ENCODE measurements at regions not wholly inside any gene's neighbourhood (a gene's known extent, or its start where the extent isn't known, plus 50 kb on each side); places are given as distances from the start of the nearest gene placed in this dataset.

GRCh38 chr2:12259493-12259892, 457.2 kb upstream of the TRIB2 start:
- TF ChIP-seq CTCF (IDR thresholded peaks at IDR 0.05; ENCODE audit: extremely low read depth, low read depth, low read length), result no peak

GRCh38 chr2:12261986-12262680, 454.6 kb upstream of the TRIB2 start:
- H3K4me2 ChIP-seq (ENCODE audit: insufficient read depth, low read length), result no peak overlapping the region
- H3K27me3 ChIP-seq (ENCODE audit: insufficient read depth, low read length), result no peaks in the 10 kb centered on the region
- no peaks in the 10 kb centered on the region for H3K36me3 ChIP-seq (ENCODE audit: insufficient read depth, low read length)
- no peak overlapping the region for H3K4me3 ChIP-seq (ENCODE audit: insufficient read depth, low read length)
- no peak for DNase-seq (ENCODE audit: insufficient read length, low spot score, missing footprints)
- no peak overlapping the region for H3K27ac ChIP-seq (ENCODE audit: low read depth, low read length)
- H3K4me1 ChIP-seq (ENCODE audit: insufficient read depth, low read length), result peaks cover 14% of the 10 kb centered on the region
- no peak for TF ChIP-seq CTCF (IDR thresholded peaks at IDR 0.05; ENCODE audit: extremely low read depth, low read depth, low read length)
- no peaks in the 10 kb centered on the region for H3K9me3 ChIP-seq (ENCODE audit: low read depth, low read length)
- H2AFZ ChIP-seq (ENCODE audit: low read length), result peak overlapping the region; percentile 0
- H3K79me2 ChIP-seq (ENCODE audit: insufficient read depth, low read length), result no peaks in the 10 kb centered on the region
- no peaks in the 10 kb centered on the region for H4K20me1 ChIP-seq (ENCODE audit: insufficient read depth, low read length)

More at GRCh38 chr2:12259493-12259892, 457.2 kb upstream of the TRIB2 start:
- Histone ChIP-seq H3K79me2 (ENCODE audit: insufficient read depth, low read length) (no peaks in the 10 kb centered on the region), H3K36me3 (ENCODE audit: insufficient read depth, low read length) (no peaks in the 10 kb centered on the region), H3K4me2 (ENCODE audit: insufficient read depth, low read length) (no peak overlapping the region), H3K4me1 (ENCODE audit: insufficient read depth, low read length) (peaks cover 14% of the 10 kb centered on the region), H3K9me3 (ENCODE audit: low read depth, low read length) (no peaks in the 10 kb centered on the region), H3K27me3 (ENCODE audit: insufficient read depth, low read length) (no peaks in the 10 kb centered on the region), H4K20me1 (ENCODE audit: insufficient read depth, low read length) (no peaks in the 10 kb centered on the region), H3K4me3 (ENCODE audit: insufficient read depth, low read length) (no peak overlapping the region), H3K27ac (ENCODE audit: low read depth, low read length) (no peak overlapping the region), H2AFZ (ENCODE audit: low read length) (no peak overlapping the region)
- no peak for DNase-seq (ENCODE audit: insufficient read length, low spot score, missing footprints)

GRCh38 chr2:12262681-12263436, 453.9 kb upstream of the TRIB2 start:
- Histone ChIP-seq H4K20me1 (ENCODE audit: insufficient read depth, low read length) (no peaks in the 10 kb centered on the region), H3K27me3 (ENCODE audit: insufficient read depth, low read length) (no peaks in the 10 kb centered on the region), H3K4me2 (ENCODE audit: insufficient read depth, low read length) (no peak overlapping the region), H3K27ac (ENCODE audit: low read depth, low read length) (no peak overlapping the region), H3K4me1 (ENCODE audit: insufficient read depth, low read length) (peaks cover 14% of the 10 kb centered on the region), H3K4me3 (ENCODE audit: insufficient read depth, low read length) (no peak overlapping the region), H2AFZ (ENCODE audit: low read length) (peak overlapping the region; percentile 0), H3K36me3 (ENCODE audit: insufficient read depth, low read length) (no peaks in the 10 kb centered on the region), H3K79me2 (ENCODE audit: insufficient read depth, low read length) (no peaks in the 10 kb centered on the region), H3K9me3 (ENCODE audit: low read depth, low read length) (no peaks in the 10 kb centered on the region)
- no peak for TF ChIP-seq CTCF (IDR thresholded peaks at IDR 0.05; ENCODE audit: extremely low read depth, low read depth, low read length)
- DNase-seq (ENCODE audit: insufficient read length, low spot score, missing footprints), result peak; percentile 49

- Histone ChIP-seq H3K27me3 (ENCODE audit: insufficient read depth, low read length) (no peaks in the 10 kb centered on the region), H3K4me1 (ENCODE audit: insufficient read depth, low read length) (peaks cover 14% of the 10 kb centered on the region), H3K27ac (ENCODE audit: low read depth, low read length) (no peak overlapping the region), H3K36me3 (ENCODE audit: insufficient read depth, low read length) (no peaks in the 10 kb centered on the region), H3K4me2 (ENCODE audit: insufficient read depth, low read length) (no peak overlapping the region), H4K20me1 (ENCODE audit: insufficient read depth, low read length) (no peaks in the 10 kb centered on the region), H3K9me3 (ENCODE audit: low read depth, low read length) (no peaks in the 10 kb centered on the region), H2AFZ (ENCODE audit: low read length) (no peak overlapping the region), H3K4me3 (ENCODE audit: insufficient read depth, low read length) (no peak overlapping the region), H3K79me2 (ENCODE audit: insufficient read depth, low read length) (no peaks in the 10 kb centered on the region)
- no peak for TF ChIP-seq CTCF (IDR thresholded peaks at IDR 0.05; ENCODE audit: extremely low read depth, low read depth, low read length)
- DNase-seq (ENCODE audit: insufficient read length, low spot score, missing footprints), result no peak
Measured at GRCh38 chr2:12263730-12264129, 453.0 kb upstream of the TRIB2 start.
